ENCODE measurements at regions not wholly inside any gene's neighbourhood (a gene's known extent, or its start where the extent isn't known, plus 50 kb on each side); places are given as distances from the start of the nearest gene placed in this dataset.

DNA sequence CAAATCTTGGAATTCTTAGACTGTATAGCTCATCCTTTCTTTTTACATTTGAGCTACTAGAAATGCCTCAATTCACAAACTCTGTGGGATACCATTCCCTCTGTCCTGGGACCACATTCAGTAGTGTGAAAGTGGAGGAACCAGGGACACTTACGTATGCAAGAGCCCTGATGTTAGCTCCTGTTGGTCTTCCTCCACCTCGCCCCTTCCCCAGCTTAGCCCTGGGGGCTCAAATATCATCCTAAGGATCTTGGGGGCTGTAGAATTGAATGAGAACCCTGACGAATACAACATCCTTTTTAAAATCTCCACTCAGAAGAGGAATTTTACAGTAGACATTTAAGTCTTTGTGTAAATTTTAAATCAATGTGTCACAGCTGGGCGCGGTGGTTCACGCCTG is 65.2 kb upstream of the RAPH1 start:
- Histone ChIP-seq H3K4me3 (ENCODE audit: low read depth in 1 of 3, low read length in 3 of 3) (no peak overlapping the region), H3K9ac (ENCODE audit: low read depth in 1 of 2, low read length in 2 of 2) (no peak overlapping the region), H3K36me3 (ENCODE audit: control insufficient read depth in 4 of 4, insufficient read depth in 3 of 4, low read depth in 1 of 4, low read length in 3 of 4) (no peaks in the 10 kb centered on the region), H3K9me3 (ENCODE audit: control insufficient read depth in 4 of 4, low read length in 3 of 4) (no peaks in the 10 kb centered on the region), H3K27ac (ENCODE audit: low read depth in 1 of 2, low read length in 2 of 2) (no peak overlapping the region), H3K27me3 (ENCODE audit: control insufficient read depth in 4 of 4, insufficient read depth in 4 of 4, low read length in 3 of 4) (no peaks in the 10 kb centered on the region), H3K4me1 (ENCODE audit: control insufficient read depth in 4 of 4, insufficient read depth in 4 of 4, low read length in 3 of 4) (peaks cover 2 to 26% (median 21%) of the 10 kb centered on the region in 4 donors)
- 97% methylated on average over 6 of the region's 6 CpGs for WGBS
- TF ChIP-seq, protein P1, sequence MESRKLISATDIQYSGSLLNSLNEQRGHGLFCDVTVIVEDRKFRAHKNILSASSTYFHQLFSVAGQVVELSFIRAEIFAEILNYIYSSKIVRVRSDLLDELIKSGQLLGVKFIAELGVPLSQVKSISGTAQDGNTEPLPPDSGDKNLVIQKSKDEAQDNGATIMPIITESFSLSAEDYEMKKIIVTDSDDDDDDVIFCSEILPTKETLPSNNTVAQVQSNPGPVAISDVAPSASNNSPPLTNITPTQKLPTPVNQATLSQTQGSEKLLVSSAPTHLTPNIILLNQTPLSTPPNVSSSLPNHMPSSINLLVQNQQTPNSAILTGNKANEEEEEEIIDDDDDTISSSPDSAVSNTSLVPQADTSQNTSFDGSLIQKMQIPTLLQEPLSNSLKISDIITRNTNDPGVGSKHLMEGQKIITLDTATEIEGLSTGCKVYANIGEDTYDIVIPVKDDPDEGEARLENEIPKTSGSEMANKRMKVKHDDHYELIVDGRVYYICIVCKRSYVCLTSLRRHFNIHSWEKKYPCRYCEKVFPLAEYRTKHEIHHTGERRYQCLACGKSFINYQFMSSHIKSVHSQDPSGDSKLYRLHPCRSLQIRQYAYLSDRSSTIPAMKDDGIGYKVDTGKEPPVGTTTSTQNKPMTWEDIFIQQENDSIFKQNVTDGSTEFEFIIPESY (IDR thresholded peaks at IDR 0.05), result no peak
- TF ChIP-seq RXRA (IDR thresholded peaks at IDR 0.05) (no peak), RAD21 (IDR thresholded peaks at IDR 0.05) (no peak), SP1 (IDR thresholded peaks at IDR 0.05) (no peak), EGR1 (IDR thresholded peaks at IDR 0.05; ENCODE audit: low read depth in 2 of 2) (no peak), FOXA1 (IDR thresholded peaks at IDR 0.05) (no peak), FOXA2 (IDR thresholded peaks at IDR 0.05) (no peak), JUND (IDR thresholded peaks at IDR 0.05) (no peak), HNF4G (IDR thresholded peaks at IDR 0.05) (no peak), GABPA (IDR thresholded peaks at IDR 0.05 in 1 of 2, conservative IDR thresholded peaks at IDR 0.05 in 1 of 2) (no peak), NR2F2 (IDR thresholded peaks at IDR 0.05) (no peak), YY1 (IDR thresholded peaks at IDR 0.05) (no peak), TAF1 (conservative IDR thresholded peaks at IDR 0.05) (no peak), HNF4A (conservative IDR thresholded peaks at IDR 0.05) (no peak)
- TF ChIP-seq, protein P2, sequence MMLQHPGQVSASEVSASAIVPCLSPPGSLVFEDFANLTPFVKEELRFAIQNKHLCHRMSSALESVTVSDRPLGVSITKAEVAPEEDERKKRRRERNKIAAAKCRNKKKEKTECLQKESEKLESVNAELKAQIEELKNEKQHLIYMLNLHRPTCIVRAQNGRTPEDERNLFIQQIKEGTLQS (IDR thresholded peaks at IDR 0.05), result no peak
- TF ChIP-seq, protein P3, sequence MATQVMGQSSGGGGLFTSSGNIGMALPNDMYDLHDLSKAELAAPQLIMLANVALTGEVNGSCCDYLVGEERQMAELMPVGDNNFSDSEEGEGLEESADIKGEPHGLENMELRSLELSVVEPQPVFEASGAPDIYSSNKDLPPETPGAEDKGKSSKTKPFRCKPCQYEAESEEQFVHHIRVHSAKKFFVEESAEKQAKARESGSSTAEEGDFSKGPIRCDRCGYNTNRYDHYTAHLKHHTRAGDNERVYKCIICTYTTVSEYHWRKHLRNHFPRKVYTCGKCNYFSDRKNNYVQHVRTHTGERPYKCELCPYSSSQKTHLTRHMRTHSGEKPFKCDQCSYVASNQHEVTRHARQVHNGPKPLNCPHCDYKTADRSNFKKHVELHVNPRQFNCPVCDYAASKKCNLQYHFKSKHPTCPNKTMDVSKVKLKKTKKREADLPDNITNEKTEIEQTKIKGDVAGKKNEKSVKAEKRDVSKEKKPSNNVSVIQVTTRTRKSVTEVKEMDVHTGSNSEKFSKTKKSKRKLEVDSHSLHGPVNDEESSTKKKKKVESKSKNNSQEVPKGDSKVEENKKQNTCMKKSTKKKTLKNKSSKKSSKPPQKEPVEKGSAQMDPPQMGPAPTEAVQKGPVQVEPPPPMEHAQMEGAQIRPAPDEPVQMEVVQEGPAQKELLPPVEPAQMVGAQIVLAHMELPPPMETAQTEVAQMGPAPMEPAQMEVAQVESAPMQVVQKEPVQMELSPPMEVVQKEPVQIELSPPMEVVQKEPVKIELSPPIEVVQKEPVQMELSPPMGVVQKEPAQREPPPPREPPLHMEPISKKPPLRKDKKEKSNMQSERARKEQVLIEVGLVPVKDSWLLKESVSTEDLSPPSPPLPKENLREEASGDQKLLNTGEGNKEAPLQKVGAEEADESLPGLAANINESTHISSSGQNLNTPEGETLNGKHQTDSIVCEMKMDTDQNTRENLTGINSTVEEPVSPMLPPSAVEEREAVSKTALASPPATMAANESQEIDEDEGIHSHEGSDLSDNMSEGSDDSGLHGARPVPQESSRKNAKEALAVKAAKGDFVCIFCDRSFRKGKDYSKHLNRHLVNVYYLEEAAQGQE (IDR thresholded peaks at IDR 0.05), result no peak
- TF ChIP-seq, protein P4, sequence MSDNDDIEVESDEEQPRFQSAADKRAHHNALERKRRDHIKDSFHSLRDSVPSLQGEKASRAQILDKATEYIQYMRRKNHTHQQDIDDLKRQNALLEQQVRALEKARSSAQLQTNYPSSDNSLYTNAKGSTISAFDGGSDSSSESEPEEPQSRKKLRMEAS (IDR thresholded peaks at IDR 0.05), result no peak
- TF ChIP-seq, protein P5, sequence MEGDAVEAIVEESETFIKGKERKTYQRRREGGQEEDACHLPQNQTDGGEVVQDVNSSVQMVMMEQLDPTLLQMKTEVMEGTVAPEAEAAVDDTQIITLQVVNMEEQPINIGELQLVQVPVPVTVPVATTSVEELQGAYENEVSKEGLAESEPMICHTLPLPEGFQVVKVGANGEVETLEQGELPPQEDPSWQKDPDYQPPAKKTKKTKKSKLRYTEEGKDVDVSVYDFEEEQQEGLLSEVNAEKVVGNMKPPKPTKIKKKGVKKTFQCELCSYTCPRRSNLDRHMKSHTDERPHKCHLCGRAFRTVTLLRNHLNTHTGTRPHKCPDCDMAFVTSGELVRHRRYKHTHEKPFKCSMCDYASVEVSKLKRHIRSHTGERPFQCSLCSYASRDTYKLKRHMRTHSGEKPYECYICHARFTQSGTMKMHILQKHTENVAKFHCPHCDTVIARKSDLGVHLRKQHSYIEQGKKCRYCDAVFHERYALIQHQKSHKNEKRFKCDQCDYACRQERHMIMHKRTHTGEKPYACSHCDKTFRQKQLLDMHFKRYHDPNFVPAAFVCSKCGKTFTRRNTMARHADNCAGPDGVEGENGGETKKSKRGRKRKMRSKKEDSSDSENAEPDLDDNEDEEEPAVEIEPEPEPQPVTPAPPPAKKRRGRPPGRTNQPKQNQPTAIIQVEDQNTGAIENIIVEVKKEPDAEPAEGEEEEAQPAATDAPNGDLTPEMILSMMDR (IDR thresholded peaks at IDR 0.05; ENCODE audit: low read depth, low read length, missing input control), result no peak
- DNase-seq (ENCODE audit: low spot score), result no peak
